NCI-H524 treated with DMSO at 0.1 percent for 48 hours (cell line): ENCODE measurements at regions not wholly inside any gene's neighbourhood (a gene's known extent, or its start where the extent isn't known, plus 50 kb on each side); places are given as distances from the start of the nearest gene placed in this dataset.
"Not testable (repeated sequence)": the region's sequence is repeated elsewhere in the genome, so short reads cannot be mapped to it uniquely, and the experiment has no call there.

Experiments
- DNase-seq: peaks from one replicate; lab custom pipeline; 2025; lab: John Stamatoyannopoulos, UW

DNA sequence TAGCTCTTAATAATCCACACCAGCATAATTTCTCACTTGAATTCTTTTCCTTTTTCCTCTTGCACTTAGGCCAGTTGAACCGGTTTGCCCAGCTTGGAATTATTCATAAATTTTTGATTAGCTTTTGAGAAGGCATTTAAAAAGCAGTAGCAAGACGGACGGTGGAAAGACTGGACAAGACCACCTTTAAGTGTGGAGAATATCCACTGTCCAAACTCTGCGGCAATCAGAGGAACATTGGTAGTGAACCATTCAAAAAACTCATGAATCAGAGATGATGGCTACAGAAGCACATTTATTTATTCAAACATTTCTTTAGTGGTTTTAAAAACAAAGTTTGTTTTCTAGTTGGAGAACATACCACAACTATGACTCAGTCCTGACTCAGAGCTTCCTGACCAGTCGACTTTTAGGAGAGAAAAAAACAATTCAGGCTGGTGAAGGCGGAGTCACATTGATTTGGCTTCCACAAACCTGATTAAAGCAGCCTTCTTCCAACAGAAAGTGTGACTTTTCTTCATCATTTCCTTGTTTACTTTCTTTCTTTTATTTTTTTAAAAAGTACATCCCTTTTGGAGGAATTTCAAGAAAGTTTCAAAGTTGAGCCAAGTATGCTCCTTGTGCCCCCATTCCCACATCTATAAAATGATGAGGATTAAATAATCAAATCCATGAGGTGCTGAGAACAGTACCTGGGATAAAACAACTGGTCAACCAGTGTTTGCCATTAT lies 128.8 kb downstream of the ADSS2 start:
- no peak for DNase-seq

DNA sequence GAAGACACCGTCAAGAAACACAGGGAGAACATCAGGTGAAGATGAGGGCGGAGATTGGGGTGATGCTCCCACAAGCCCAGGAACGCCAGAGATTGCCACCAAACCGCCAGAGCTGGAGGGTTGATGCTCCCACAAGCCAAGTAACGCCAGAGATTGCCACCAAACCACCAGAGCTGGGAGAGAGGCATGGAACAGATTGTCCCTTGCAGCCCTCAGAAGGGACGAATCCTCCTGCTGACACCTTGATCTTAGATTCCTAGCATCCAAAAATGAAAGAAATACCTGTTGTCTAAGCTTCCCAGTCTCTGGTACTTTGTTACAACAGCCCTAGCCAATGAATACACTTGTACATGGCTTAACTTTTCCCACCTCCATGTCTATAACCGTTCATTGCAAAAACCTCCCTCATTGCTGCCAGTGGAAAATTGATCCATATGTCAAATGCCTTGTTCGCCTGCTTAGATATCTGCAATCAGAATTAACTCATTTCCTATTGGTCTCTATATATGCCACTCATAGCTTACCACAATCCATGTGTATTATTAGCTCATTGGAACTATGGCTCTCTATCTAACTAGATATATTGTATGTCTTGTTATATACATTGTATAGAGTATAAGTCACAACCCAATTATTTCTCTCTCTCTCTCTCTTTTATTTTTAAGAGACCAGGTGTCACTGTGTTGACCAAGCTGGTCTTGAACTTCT lies 127.4 kb downstream of the ADSS2 start:
- no peak for DNase-seq

DNA sequence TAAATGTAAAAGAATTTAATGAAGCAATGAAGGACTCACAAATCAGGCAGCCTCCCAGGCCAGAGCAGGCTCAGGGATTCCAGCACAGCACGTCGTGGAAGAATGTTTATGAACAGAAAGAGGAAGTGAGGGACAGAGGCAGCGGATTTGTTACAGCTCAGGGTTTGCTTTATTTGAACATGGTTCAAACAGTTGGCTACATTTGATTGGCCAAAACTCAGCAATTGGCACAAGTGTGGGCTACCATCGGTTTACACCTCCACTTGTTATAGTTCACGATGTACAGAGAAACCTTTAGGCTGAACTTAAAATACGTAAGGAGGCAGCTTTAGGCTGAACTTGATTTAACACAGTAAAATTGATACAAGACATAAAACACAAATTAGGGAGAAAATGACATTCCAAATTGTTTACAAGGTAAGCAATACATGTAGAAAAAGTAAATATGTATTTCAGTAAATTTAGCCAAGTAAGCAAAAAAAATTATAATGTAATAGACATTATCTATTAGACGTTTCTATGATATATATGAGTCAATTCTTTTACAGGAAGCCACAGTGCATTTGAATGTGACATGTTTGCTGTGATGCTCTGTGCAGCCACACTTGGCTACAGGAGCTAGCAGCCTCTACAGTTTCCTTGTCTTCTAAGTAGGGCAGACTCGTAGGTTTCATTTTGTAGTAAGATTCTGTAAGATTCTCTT lies 126.5 kb downstream of the ADSS2 start:
- no peak for DNase-seq

DNA sequence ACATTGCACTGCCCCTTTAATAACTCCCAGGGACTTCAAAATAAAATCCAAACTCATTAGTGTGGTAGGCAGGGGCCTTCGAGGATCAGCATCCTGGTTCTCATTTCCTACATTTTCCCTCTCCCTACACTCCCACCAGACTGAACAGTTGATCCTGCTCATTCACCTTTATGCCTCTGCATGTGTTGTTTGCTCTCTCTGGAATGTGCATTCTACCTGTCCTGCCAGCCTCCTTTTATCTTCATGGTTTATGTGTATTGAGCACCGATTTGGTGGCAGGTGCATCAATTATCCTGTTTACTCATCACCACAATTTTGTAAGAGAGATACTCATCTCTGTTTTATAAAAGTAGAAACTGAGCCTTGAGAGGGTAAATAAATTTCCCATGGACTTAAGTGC lies 125.0 kb downstream of the ADSS2 start:
- no peak for DNase-seq

DNA sequence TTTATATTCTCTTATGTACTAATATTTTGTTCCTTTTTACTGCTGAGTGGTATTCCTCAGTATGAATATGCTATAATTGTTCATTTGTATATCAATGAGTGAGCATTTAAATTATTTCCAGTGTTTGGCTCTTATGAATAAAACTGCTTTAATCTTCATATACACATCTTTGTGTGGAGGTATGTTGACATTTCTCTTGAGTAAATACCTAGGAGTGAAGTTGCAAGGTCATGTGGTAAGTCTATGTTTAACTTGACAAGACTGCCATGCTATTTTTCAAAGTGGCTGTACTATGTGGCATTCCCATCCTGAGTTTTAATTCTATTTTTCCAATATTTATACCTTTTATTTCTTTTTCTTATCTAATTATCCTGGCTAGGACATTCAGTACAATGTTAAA lies 124.2 kb downstream of the ADSS2 start:
- no peak for DNase-seq

DNA sequence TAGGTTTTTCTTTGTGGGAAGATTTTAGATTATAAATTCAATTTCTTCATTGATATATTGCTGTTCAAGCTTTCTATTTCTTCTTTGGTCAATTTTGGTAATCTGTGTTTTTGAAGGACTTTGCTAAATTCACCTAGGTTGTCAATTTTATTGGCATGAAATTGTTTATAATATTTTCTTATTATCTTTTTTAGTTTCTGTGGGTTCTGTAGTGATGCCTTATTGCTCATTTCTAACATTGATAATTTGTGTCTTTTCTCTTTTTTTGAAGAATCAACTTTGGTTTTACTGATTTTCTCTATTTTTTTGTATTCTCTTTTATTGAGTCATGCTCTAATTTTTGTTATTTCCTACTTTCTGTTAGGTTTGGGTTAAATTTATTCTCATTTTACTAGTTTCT lies 123.2 kb downstream of the ADSS2 start:
- DNase-seq, result no peak

DNA sequence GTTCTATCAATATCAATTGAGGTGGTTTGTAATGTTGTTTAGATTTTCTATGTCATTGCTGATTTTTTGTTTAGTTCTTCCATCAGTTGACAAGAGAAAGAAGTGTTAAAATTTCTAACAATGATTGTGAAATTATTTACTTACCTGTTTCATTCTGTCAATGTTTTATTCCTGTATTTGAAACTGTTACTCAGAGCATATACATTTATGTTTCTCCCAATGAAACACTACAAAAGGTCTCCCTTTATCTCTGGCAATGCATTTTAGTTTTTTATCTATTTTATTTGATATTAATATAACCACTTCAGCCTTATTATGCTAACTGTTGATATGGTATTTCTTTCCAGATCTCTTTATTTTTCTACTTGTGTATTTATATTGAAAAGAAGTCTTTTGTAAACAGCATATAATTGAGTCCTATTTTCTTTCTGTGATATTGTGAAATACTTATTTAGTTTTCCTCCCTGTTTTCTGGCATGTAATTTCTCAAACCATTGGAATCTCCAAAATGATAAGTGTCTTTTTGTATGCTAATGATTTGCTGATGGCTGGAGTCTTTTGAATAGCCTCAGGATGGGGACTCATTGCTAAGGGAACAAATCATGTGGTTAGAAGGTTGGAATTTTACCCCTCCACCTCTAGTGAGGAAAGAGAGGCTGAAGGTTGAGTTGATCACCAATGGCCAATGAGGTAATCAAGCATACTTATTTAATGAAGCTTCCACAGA lies 122.0 kb downstream of the ADSS2 start:
- DNase-seq, result no peak

DNA sequence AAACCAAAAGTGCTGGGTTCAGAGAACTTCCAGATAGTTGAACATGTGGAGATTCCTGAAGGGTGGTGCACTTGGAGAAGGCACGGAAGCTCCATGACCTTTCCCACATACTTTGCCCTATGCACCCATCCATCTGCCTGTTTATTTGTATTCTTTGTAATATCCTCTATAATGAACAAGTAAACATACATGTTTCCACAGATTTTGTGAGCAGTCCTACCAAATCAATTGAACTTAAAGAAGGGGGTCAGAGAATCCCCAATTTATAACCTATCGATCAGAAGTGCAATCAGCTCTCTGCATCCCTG lies 121.4 kb downstream of the ADSS2 start:
- DNase-seq, result no peak

DNA sequence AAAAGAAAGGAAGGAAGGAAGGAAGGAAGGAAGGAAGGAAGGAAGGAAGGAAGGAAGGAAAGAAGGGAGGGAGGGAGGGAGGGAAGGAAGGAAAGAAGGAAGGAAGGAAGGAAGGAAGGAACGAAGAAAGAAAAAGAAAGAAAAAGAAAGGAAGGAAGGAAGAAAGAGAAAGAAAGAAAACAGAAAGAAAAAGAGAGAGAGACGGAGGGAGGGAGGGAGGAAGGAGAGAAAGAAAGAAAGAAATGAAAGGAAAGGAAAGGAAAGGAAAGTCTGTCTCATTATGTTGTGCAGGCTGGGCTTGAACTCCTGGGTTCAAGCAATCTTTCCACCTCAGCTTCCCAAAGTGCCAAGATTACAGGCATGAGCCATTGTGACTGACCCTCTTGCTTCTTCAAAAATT lies 118.9 kb downstream of the ADSS2 start:
- DNase-seq, result not testable (repeated sequence)

DNA sequence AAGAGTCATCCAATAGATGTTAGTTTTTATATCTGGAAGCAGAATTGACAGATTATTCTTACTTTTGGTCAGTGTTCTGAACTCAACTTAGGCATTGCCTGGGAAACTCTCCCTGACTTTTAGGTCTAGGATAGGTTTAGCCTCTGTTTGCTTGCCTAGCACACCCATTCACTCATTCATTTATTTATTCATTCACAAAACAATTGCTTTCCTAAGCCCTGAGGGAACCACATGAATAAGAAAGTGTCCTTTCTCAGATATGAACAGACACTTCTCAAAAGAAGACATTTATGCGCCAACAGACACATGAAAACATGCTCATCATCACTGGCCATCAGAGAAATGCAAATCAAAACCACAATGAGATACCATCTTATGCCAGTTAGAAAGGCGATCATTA lies 117.4 kb downstream of the ADSS2 start:
- DNase-seq, result not testable (repeated sequence)

DNA sequence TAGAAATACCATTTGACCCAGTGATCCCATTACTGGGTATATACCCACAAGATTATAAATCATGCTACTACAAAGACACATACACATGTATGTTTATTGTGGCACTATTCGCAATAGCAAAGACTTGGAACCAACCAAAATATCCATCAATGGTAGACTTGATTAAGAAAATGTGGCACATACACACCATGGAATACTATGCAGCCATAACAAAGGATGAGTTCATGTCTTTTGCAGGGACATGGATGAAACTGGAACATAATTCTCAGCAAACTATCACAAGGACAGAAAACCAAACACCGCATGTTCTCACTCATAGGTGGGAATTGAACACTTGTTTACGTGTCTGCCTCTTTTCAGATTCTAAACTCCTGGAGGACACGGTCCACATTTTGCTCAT lies 116.9 kb downstream of the ADSS2 start:
- not testable (repeated sequence) for DNase-seq

DNA sequence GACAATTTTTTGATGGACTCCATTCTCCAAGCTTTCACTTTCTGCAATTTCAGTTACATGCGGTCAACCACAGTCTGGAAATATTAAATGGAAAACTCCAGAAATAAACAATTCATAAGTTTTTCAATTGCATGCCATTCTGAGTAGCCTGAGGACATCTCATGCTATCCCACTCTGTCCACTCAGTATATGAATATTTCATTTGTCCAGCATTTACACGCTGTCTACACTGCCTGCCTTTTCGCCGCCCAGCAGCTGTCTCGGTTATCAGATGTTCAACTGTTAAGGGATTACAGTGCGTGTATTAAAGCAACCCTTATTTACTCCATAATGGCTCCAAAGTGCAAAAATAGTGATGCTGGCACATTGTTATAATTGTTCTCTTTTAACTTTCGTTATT lies 116.3 kb downstream of the ADSS2 start:
- no peak for DNase-seq

DNA sequence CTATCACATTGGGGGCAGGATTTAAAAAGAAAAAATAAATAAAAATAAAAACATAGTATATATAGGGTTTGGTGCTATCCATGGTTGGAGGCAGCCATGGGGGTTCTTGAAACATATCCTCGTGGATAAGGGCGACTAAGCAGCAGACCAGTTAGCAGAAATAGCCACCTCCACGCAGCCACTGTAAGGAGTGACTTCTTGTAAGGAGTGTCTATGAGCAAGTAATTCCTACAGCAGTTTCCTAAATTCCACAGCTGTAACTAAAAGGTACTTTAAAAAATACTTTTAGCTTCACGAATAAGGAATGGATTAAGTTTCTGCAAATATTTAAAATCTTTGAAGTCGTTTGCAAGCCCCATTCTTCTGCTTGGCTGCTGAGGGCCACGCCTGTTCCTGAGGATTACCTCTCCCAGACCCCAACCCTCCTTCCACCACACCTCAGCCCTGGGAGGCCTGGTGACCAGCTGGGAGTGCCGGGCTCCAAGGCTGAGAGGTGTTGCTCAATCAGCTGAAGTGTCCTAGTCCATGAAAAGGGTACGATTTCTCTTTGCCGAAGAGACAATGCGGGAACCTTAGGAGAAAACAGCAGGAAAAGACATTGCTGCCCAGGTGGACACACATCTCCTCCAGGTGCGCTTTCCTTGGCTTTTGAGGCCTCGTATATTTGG lies 115.3 kb downstream of the ADSS2 start:
- DNase-seq, result no peak

DNA sequence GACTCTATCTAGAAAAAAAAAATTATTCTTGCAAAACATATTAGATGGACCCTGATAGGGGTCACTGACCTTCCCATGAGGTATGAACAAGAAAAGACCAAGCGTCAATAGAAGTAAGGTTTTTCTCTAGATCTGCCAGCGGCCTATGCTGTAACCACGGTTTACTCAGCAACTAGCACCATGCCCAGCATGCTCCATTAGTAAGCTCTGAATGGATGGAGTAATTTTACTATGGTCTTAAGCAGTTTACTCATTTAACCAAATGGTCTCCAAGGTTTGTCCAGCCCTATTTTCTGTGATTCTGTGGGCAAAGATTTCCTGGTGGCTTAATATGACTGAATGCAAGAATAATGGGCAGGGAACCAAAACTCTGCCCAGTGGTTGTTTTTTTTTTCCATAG lies 113.9 kb downstream of the ADSS2 start:
- DNase-seq, result no peak

DNA sequence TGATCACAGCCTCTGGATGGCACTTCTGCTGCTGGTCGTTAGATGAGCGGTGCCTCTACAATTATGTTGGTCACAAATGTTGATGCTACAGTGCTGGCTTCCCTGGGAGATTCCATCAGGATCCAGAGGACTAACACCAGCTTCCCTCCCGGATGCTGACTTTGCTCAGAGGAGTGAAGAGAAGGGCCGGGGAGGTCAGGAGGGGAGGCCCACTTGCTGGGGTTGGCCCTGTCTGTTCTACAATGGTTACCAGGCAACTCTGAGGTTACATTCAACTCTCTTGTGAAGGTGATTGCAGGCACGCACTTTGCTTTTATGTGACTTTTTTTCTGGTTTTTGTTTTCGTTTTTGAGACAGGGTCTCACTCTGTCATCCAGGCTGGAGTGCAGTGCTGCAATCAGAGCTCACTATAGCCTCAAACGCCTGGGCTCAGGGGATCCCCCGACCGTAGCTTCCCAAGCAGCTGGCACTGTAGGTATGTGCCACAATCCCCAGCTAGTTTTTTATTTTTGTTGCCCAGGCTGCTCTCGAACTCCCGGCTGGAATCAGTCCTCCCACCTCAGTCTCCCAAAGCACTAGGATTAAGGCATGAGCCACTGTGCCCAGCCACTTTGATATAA lies 112.5 kb downstream of the ADSS2 start:
- DNase-seq, result no peak

DNA sequence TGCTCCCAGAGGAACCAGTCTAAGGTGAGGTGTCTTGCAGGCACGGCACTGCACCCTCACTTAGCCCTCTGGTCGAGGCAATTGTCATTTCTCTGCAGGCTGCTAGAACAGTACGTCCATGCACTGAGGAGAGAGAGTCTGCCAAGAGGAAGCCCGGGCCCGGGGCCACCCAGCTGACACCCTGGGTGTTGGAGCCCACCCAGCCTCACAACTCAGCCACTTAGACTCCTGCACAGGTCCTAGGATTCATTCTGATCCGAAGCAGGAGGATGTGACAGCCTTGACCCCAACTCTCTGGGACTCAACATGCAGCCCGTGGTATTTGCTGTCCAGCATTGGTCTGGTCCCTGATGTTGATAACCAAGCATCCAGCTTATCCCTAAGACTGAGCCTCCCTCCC lies 111.9 kb downstream of the ADSS2 start:
- DNase-seq, result no peak

DNA sequence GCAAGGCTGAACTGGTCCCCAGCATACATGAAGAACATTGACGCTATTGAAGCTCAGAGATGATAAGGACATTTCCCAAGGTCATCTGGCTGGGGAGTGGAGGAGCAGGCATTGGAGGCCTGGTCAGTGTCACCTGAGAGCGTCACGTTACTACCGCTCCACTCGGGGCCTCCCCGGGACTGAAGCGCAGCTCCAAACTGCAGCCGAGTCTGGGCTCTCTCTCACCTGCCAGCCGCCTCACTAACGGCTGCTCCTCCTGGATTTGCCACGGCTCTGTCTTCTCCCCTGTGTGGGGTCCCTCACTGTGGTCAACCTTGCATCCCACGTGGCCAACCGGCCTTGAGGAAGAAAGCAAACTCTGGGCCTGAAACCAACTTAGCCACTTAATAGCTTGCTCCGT lies 111.3 kb downstream of the ADSS2 start:
- DNase-seq, result no peak

DNA sequence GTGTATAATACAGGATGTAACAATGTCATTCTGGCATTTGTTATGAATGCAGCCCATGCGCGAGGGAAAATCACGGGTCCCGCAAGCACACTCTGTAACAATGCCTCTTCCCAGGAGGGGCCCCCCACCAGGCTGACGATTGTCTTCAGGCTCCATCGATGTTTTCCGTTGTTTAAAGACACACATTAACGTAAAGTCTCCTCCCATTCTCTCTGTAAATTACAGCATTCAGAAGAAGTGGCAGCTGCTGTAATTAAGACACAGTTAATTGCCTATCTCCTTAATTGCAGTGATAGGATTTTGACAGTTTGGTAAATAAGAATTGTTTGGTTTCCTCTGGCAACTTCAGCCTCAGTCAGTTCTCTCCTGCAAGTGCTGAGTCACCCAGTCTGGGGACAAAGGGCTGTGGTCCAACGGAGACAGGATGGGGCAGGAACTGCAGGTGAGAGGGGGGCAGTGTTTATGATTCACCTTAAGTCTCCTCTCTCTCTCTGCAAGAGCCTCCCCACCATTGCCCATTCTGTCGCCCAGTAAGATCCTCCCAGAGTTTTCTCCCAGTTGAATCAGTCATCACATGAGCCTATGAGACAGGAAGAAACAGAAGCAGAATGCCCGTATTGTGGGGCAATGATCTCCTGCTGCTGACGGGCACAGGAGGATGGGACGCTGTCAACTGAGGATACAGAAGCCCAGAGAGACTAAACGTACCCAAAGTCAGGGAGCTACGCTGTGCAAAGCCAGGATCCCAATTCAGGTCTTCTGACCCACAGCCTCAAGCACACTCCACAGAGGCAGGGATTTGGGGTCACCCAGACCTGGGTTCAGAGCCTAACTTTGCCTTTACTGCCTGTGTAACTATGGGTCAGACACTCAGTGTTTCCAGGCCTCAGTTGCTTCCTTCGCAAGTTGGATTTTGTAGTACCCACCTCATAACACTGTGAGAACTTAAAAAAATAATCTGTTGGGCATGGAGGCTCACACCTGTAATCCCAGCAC lies 110.0 kb downstream of the ADSS2 start:
- DNase-seq, result no peak

DNA sequence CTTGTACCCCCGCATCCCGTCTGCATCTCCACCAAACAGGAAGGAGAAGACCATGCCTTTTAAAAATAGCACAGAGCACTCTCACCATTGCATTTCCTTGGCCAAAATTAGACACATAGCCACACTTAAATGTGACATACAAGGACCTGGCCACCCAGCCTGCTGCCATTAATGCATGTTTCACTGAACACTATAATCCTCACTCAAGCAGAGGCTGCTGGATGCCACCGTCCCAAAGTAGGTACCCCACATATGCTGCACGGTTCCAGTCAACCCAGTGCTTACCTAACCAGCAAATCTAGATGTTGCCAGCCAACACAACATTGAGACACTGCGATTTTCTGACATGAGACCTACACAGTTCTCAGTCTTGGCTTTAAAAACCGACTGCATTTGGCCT lies 107.7 kb downstream of the ADSS2 start:
- DNase-seq, result no peak

DNA sequence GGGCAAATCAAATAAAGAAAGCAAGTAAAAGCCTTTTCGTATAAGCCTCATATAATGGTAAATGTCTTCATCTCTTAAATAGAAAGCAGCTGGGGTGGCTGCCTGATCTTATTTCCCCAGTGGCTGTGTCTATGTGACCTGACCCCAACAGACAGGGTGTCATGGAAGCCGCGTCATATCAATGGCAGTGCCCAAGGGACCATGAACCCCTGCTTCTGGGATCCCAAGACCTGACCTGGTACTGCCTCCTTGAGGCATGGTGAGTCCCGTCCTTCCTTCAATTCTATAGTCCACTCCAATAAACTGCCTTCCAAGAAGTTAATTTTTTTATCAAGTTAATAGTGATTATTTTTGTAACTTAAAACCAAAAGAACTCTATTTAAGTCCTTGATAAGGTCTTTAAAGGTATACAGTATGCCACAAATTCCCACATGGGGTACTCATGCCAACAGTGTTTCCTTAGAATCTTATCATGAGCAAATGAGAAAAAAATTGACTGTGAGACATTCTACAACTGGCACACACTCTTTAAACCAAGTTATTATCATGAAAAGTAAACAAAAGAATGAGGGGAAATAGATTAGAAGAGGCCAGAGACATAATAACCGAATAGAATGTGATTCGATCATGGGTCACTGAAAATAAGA lies 104.6 kb downstream of the ADSS2 start:
- no peak for DNase-seq
